ENCODE measurements at regions not wholly inside any gene's neighbourhood (a gene's known extent, or its start where the extent isn't known, plus 50 kb on each side); places are given as distances from the start of the nearest gene placed in this dataset.

GRCh38 chr2:16335947-16336346 is 329.7 kb downstream of the CYRIA start:
- DNase-seq (ENCODE audit: extremely low read depth, low read depth, low spot score) = no peak

DNA sequence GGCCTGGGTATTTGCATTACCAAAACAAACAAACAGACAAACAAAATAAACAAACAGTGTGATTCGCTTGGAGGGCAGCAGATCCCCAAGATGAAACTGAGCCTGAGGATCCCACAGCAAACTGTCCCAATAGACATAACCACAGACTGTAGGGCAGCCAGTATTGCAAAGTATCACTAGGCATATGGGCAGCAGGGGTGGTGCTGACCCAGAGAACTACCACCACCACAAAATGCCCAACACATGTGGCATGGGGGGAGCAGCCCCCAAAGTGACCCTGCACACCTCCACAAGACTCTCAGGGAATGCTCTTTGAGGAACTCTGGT is 330.1 kb downstream of the CYRIA start:
- no peak for DNase-seq (ENCODE audit: extremely low read depth, low read depth, low spot score)

- no peak for DNase-seq (ENCODE audit: extremely low read depth, low read depth, low spot score)
Observed at GRCh38 chr2:16334886-16335603, 330.6 kb downstream of the CYRIA start.

DNA sequence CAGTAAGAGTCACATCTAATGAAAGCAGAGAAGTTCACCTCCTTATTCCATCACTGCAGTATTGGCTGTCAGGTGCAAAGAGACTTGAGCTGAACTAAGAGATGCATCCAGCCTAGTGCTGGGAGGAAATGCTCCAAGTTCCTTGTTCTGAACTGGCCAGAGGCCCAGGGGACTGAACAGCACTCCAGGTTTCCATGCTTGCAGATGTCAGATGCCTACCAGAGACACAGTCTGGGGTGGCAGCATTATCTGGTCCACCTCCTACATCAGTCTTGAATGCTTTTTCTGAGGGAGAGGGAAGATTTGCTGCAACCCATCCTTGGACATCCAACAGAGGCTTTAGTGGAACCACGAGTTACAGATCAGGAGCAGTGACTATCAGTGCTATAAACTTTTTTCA is 331.3 kb downstream of the CYRIA start:
- no peak for DNase-seq (ENCODE audit: extremely low read depth, low read depth, low spot score)

GRCh38 chr2:16333681-16334080 is 332.0 kb downstream of the CYRIA start:
- DNase-seq (ENCODE audit: extremely low read depth, low read depth, low spot score) = no peak

- no peak for DNase-seq (ENCODE audit: extremely low read depth, low read depth, low spot score)
Observed at GRCh38 chr2:16332681-16333557, 332.7 kb downstream of the CYRIA start.

GRCh38 chr2:16331772-16332171 is 333.9 kb downstream of the CYRIA start:
- no peak for DNase-seq (ENCODE audit: extremely low read depth, low read depth, low spot score)

DNA sequence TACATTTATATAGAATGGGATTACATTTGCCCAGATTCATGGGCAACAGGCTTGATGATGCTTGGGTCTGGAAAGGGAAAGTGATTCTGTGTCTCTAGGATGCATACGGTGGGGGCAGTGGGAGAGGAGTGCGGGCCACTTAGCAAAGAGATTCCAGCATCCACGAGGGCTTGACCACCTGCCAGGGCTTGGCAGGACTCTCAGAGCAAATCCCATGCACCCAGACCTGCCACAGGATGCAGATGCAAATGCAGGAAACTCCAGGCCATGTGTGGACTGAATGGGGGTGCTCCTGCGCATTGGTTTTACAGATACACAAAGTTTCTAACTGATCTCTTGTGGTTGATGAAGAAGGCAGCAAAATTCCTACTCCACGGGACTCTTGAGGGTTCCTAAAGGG is 334.7 kb downstream of the CYRIA start:
- DNase-seq (ENCODE audit: extremely low read depth, low read depth, low spot score) = no peak

DNA sequence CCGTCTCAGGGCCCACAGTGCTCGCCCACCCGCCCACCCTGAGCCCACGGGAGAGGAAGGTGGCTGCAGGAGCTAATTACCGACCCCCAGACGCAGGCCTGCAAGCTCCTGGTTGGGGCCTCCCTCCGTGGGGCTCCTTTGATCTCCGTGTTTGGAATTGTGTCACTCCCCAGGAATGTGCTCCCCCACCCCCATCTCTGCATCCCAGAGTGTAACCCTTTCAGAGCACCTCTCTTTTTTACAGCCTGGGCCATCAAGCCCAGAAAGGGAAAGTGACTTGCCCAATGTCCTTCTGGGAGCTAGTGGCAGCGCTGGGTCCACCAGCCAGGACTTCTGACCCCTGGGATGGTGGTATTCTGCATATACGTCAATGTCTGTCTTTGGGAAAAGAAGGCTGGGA is 335.1 kb downstream of the CYRIA start:
- no peak for DNase-seq (ENCODE audit: extremely low read depth, low read depth, low spot score)

DNA sequence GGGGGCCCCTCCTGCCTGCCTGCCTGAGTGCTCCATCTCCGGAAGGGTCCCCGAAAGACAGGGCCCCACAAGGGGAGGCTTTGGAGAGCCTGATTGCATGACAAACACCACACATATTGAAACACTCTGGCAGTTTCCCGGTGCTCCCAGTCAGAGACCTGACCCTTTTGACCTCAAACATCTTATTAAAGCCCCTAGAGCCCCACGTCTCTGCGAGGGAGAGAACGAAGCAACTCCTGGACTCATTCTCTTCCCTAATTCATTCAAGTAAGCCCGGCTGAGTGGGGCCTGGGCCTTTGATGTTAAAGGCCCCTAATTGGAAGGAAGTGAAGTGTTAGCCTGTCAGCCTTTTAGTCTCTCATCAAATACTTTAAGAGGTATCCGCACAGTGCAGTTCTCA is 335.6 kb downstream of the CYRIA start:
- no peak for DNase-seq (ENCODE audit: extremely low read depth, low read depth, low spot score)

GRCh38 chr2:16329421-16329820 is 336.2 kb downstream of the CYRIA start:
- DNase-seq (ENCODE audit: extremely low read depth, low read depth, low spot score) = no peak

GRCh38 chr2:16328521-16329190 is 337.0 kb downstream of the CYRIA start:
- no peak for DNase-seq (ENCODE audit: extremely low read depth, low read depth, low spot score)

DNA sequence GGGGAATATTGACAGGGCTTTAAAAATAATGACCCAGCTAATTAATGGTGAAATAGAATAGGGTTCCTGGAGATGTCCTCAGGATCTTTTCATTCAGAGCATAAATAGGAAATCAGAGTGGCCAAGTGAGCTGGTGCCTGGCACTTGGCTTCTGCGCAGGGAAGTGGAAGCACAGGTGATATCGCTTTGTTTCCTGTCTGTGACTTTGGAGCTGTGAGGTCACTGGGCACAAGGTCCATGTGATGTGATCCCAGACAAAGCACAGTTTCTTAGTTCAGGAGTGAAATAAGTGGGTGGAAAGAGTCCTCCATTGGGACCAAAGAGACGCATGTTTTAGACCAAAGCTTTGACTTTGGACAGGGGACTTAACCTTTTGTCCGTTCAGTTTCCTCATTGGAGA is 338.3 kb downstream of the CYRIA start:
- DNase-seq (ENCODE audit: extremely low read depth, low read depth, low spot score) = no peak

GRCh38 chr2:16326711-16327300 is 338.8 kb downstream of the CYRIA start:
- no peak for DNase-seq (ENCODE audit: extremely low read depth, low read depth, low spot score)

- no peak for DNase-seq (ENCODE audit: extremely low read depth, low read depth, low spot score)
Observed at GRCh38 chr2:16325976-16326510, 339.6 kb downstream of the CYRIA start.

- DNase-seq (ENCODE audit: extremely low read depth, low read depth, low spot score) = no peak
Observed at GRCh38 chr2:16325016-16325975, 340.3 kb downstream of the CYRIA start.

DNA sequence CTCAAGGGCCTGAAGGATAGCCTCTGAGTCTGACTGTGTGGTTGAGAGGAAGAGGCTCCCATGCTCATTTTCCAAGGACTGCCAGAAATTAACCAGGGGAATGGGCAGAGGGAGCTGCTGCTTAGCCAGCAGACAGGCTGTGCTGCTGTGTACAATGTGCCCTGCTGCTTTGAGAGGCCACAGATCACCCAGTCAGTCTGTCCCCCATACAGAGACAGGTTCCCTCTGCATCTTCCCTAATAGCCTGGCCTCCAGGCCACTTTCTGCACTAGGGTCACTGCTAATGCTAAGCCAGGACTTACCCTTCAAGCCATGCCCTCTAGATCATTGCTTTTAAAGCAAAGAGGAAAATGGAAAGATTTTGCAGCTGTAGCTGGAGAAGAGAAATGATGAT is 341.1 kb downstream of the CYRIA start:
- DNase-seq (ENCODE audit: extremely low read depth, low read depth, low spot score) = no peak

DNA sequence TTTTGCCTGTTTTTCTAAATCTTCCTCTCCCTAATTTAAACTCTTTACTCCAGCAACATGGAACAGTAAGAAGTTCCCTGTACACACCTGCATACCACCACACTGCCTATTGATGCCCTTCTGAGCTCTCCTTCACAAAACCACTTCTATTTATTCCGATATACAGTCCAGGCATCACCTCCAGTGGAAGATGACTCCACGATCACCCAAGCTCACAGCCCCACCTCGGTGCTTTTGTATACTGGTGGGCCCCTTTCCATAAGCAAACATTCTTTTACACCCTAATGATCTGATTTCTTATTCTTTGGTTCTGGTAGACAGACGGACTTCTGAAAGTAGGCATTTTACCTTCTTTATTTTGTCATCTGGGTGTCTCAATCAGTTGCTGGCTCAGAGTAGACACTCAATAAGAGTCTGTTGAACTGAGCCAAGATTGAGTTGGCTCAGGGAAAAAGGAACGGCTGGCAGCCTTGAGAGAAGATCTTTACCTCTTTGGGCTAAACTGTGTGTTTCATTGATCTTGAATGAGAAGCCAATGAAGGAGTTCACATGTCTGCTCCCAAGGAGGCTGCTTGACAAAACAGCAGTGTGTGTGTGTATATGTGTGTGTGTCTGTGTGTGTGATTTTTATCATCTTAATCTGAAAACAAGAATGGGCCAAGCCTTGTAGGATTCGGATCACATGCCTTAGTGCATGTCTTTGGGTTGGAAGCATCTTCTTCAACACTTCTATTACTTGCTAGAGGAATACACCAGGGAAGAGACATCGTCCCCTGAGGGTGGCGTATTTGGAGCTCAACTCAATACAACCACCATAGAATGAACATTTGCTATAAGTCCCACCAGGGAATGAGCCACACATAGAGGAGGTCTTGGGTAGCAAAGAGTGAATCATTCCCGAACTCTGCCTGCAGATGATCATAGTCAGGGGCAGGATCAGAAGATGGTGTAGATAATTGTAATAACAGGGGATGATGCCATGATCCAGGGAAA is 341.8 kb downstream of the CYRIA start:
- no peak for DNase-seq (ENCODE audit: extremely low read depth, low read depth, low spot score)

- DNase-seq (ENCODE audit: extremely low read depth, low read depth, low spot score) = no peak
Observed at GRCh38 chr2:16323126-16323520, 342.5 kb downstream of the CYRIA start.

Data from glomerular endothelial cell (primary cell).